GM18867 (cell line): ENCODE measurements at regions not wholly inside any gene's neighbourhood (a gene's known extent, or its start where the extent isn't known, plus 50 kb on each side); places are given as distances from the start of the nearest gene placed in this dataset.
"Not testable (repeated sequence)": the region's sequence is repeated elsewhere in the genome, so short reads cannot be mapped to it uniquely, and the experiment has no call there.

Source experiments
- ATAC-seq: cut with Tn5 transposase; IDR thresholded peaks from one replicate; pipeline ENCODE4 v1.9.1; 2021; ENCODE audit warnings: mild to moderate bottlenecking, moderate library complexity; ENCODE audit not compliant: unreplicated experiment

DNA sequence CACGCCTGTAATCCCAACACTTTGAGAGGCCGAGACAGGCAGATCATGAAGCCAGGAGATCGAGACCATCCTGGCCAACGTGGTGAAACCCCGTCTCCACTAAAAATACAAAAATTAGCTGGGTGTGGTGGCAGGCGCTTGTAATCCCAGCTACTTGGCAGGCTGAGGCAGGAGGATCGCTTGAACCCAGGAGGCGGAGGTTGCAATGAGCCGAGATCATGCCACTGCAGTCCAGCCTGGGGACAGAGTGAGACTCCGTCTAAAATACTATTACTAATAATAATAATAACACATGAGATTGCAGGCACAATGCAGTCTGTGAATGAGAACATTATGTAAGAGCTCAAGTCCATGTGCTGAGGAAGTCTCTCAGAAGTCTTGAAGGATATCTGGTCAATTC lies 1684.4 kb downstream of the SPATA31A7 start:
- ATAC-seq: not testable (repeated sequence)

DNA sequence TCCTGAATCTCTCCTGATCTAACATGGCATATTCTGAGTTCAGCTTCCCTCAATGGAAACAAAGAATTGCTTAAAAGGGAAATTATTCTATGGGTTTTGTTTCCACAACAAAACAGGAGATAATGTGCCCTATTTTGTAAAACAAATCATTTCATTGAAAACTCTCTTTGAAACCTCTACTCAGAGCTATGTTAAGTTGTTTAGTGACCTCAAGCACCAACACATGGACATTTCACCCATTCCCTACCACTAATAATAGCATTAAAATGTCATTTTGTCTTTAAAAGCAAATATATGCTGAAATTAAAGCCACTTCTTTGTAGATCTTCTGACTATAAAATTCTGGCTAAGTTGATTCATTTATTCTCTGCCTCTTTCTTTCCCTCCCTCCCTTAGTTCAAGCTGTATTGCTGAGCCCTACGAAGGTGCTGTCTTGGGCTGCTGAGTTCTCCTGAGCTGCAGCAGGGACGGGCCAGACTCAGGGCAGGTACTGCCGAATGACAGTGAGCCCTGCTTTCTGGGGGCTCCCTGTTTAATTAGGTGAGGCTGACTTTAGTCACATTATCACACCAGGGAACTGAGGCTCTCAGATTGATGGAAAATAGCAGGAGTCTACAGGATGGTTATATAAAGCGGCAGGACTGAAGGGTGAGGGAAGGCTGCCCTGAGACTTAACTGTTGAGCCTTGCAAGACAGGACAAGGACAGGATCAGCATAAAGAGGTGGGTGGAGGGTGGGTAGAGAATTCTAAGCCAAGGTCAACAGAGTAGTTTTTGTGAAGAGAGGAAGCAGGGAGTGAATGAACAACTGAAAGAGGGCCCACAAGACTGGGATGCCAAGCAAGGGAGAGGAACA lies 1685.1 kb downstream of the SPATA31A7 start:
- not testable (repeated sequence) for ATAC-seq

DNA sequence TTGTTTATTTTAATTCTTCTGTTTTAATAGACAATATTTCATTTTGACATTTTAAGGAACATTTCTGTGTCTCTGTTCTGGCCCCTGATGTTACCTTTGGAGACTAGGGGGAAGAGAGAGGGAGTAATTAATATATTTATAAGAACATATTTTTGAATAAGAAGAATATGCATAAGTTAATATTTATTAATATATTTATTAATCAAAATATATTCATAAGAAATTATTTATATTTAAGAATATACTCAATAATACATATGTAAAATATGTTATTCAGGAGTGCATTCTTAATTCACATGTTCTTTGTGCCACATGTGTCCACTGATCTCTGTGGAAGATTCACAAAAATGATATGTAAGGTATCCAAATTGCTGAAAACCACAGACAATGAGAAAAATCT lies 1687.7 kb downstream of the SPATA31A7 start:
- ATAC-seq: not testable (repeated sequence)

GRCh38 chr9:62877987-62878386 lies 1688.2 kb downstream of the SPATA31A7 start:
- ATAC-seq: not testable (repeated sequence)

GRCh38 chr9:62880453-62880852 lies 1690.6 kb downstream of the SPATA31A7 start:
- not testable (repeated sequence) for ATAC-seq

GRCh38 chr9:62880971-62881370 lies 1691.1 kb downstream of the SPATA31A7 start:
- ATAC-seq: not testable (repeated sequence)

GRCh38 chr9:62881811-62882210 lies 1692.0 kb downstream of the SPATA31A7 start:
- not testable (repeated sequence) for ATAC-seq

DNA sequence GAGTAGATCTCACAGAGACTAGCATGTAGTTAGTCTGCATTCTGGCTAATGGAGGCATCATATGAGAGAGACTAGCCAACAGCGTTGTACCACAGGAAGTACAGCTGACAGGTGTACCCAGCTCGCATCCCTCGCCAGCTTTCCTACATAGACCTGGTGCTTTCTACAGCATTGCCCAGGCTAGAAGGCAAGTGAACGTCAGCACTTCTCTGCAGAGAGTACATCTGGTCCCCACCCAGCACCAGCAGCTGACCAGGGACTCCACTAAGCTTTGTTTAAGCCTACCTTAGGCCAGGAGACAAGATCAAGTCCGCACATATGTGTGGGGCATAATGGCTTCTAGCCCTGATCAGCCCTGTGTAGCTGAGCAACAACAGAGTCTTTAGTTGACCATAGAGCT lies 1692.9 kb downstream of the SPATA31A7 start:
- not testable (repeated sequence) for ATAC-seq

DNA sequence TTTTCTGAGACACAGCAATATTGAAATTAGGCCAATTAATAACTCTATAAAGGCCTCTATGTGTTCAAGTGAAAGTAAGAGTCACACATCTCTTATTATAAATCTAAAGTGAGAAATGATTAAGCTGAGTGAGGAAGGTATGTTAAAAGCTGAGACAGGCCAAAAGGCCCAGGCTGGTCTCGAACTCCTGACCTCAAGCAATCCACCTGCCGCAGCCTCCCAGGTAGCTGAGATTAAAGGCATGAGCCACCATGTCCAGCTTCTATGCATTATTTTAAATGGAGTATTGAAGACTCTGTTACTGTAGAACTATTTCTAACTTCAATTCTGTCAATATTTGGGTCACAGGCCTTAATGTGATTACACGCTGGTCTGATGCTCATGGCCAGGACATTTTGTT lies 1706.9 kb downstream of the SPATA31A7 start:
- not testable (repeated sequence) for ATAC-seq

DNA sequence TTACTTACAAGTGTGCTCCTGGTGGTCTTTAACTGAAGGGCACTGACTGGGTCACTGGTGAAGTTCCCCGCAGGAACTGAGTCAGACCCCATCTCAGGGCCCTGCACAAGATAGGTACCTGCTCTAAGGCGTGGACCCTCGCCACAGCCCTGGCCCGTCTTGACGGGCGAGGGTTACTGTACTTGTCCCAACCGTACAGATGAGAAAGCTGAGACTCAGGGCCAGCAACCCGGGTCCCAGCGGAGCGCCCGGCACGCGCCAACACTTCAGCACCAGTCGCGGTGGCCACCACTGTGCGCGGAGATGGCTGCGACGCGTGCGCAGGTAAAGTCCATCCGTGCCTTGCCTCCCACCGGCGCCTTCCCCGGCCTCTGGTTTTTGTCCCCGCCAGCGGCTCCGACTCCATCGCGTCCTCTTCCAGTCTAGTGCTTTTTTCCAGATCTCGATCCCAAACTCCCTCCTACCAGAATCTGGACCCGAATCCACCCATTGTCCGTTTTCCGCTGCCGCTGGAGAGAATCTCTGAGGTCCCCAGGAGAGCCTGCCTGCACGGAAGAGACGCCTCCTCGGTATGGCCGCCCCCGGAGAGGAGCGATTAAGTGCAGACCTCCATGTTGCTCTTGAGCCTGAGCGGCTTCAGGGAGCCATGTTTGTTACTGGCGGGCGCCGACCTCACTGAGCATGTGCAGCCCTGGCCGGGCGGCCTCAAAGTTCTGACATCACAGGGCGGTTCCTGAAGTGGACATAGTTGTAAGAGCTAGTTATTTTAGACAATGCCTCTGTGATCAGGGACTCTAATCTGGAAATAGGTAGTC lies 1707.8 kb downstream of the SPATA31A7 start:
- ATAC-seq: not testable (repeated sequence)

GRCh38 chr9:62899666-62900065 lies 1709.8 kb downstream of the SPATA31A7 start:
- ATAC-seq: not testable (repeated sequence)

- ATAC-seq: not testable (repeated sequence)
Measured at GRCh38 chr9:62904061-62904460, 1714.2 kb downstream of the SPATA31A7 start.

DNA sequence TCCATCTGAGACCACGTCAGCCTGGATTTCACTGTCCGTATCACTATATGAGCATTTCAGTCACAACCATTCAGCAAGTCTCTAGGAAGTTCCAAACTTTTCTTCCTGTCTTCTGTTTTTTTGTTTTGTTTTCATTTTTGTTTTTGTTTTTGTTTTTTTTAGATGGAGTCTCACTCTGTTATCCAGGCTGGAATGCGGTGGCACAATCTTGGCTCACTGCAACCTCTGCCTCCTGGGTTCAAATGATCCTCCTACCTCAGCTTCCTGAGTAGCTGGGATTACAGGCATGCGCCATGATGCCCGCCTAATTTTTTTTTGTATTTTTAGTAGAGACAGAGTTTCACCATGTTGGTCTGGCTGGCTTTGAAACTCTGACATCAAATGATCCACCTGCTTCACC lies 1715.9 kb downstream of the SPATA31A7 start:
- ATAC-seq: not testable (repeated sequence)

DNA sequence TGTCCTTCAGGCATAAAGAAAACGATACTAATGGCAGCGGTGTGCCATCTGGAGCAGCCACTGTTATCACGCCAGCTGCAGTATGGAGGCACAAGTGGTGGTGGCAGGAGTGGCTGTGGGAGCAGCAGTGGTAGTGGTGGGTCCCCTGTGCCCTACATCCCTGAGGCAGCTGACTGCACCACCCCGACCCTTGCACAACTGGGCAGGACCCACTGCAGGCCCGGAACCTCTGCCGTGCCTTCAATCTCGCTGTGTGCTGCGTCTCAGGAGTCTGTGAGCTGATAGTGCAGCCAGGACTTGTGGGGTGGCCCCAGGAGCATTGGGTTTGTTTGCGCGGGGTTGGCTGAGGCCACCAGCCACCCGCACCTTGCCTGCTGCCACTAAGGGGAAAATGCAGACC lies 1718.0 kb downstream of the SPATA31A7 start:
- not testable (repeated sequence) for ATAC-seq

DNA sequence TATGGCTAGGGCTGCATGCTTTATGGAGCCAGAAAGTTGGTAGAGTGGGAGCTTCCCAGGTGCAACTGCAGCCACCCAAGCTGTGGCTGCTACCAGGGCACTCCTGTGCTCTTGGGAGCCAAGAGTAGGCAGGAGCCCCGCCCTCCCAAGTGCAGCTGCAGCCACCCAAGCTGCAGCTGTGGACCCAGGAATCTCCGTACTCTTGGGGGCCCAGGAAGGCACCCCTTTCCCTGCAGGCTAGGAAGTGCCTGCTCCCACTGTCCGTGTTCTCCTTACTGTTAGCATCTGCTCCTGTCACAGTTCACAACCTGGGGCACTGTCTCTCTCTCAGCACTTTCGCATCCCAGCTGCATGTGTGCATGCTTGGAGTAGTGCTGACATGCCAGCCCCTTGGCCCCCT lies 1718.4 kb downstream of the SPATA31A7 start:
- ATAC-seq: not testable (repeated sequence)

GRCh38 chr9:62909447-62909846 lies 1719.6 kb downstream of the SPATA31A7 start:
- ATAC-seq: not testable (repeated sequence)

DNA sequence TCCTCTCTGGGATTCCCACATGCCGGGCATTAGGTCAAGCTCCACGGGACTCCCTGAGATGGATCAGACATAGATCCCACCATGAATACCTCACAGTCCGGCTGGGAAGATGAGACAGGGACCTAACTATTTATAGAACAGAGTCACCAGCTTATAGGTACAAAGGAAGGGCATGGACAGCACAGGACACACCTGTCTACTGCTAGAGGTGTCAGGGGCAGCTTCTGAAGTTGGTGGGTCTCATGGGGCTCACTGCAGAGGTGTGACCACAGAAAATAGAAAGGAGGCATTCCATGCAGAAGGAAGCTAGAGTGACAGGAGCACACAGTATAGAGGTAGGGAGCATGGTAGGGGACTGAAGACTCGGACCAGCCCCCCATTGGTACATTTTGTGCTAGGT lies 1722.4 kb downstream of the SPATA31A7 start:
- not testable (repeated sequence) for ATAC-seq

DNA sequence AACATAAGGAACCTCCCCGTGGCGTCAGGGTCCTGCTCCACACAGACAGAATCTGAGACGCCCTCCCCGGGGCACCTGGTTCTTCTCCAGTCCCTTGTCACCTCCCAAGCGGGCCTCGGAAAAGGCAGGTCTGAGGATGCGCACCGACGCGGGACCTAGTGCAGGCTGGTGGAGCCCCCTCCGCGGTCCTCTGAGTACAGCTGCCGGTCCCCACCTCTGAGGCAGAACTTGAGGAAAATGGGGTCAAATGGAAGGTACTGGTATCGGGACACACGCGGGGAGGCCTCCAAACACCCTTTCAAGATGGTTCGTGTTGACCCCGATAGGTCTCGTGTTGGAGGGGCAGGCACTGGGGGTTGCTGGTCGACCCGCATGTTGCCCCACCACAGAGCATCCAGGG lies 1725.3 kb downstream of the SPATA31A7 start:
- ATAC-seq: not testable (repeated sequence)

GRCh38 chr9:62915661-62916060 lies 1725.8 kb downstream of the SPATA31A7 start:
- peak; percentile 100 for ATAC-seq

DNA sequence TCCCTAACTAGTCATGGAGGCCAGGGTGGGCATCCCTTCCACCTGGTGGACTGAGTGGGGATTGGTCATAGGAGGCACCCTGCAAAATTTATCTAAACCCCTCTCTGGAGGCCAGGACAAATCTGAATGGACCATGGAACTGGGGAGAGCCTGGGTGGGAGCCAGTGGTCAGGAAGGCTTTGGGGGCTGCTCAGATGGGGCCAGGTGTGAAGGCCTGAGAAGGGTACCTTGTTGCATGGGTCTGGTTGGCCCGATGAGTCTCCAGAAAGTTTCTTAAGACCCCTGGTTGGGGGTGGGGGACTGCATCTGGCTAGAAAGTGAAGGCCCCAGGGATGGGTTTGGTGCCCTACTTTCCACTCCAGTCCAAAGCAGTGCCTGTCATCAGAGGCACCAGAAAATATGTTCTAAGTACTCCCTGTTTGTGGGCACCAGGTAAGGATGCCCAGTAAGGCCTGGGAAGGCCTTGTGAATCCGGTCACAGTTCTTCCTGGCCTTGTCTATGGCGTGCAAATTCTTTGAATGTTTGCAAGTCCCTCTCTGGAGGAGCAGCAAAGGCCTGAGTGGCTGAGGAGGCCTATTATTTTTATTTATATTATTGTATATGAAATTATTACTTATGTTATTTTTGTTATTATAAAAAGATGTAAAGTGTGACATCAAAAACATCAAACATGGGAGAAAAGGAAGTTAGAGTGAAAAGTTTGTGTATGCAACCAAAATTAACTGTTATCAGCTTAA lies 1729.0 kb downstream of the SPATA31A7 start:
- not testable (repeated sequence) for ATAC-seq

DNA sequence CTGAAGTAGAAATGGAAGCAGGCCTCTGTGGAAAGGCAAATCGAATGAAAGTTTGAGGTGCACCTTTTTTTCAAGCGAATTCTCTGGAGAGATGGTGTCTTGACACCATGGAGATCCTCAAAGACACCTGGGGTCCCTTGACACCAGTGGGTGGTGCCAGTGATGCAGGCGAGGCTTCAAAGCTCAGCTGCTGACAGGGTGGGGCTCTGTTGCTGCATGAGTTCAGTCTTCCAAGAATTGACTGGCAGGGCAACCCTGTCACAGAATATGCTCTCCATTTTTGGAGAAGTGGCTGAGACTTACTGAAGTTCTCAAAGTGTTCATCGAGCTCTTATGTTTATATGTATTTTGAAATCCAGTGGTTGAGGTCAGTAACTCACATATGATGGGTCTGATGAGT lies 1741.6 kb downstream of the SPATA31A7 start:
- not testable (repeated sequence) for ATAC-seq
